ENCODE measurements at regions not wholly inside any gene's neighbourhood (a gene's known extent, or its start where the extent isn't known, plus 50 kb on each side); places are given as distances from the start of the nearest gene placed in this dataset.

DNA sequence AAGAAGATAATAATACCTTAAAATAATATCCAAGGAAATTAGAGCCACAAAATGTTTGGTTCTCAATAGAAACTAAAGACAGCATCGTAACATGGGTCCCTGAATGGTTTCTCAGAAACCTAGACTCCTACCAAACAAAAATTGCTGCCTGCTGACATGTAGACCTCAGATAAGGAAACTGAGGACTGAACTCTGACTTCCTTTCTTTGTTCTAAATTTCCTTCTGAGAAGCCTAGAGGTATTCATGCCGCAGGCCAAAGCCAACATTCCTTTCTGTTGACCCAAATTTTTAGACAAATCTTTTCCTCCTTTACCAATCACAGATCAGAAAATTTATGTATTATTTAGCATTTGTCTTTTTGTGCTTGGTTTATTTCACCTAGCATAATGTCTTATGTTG lies 816.7 kb upstream of the PHF14 start:
- TF ChIP-seq, protein P1, sequence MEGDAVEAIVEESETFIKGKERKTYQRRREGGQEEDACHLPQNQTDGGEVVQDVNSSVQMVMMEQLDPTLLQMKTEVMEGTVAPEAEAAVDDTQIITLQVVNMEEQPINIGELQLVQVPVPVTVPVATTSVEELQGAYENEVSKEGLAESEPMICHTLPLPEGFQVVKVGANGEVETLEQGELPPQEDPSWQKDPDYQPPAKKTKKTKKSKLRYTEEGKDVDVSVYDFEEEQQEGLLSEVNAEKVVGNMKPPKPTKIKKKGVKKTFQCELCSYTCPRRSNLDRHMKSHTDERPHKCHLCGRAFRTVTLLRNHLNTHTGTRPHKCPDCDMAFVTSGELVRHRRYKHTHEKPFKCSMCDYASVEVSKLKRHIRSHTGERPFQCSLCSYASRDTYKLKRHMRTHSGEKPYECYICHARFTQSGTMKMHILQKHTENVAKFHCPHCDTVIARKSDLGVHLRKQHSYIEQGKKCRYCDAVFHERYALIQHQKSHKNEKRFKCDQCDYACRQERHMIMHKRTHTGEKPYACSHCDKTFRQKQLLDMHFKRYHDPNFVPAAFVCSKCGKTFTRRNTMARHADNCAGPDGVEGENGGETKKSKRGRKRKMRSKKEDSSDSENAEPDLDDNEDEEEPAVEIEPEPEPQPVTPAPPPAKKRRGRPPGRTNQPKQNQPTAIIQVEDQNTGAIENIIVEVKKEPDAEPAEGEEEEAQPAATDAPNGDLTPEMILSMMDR (IDR thresholded peaks at IDR 0.05; ENCODE audit: low read depth, low read length): no peak
- no peak for DNase-seq (ENCODE audit: extremely low read depth, low read depth)

DNA sequence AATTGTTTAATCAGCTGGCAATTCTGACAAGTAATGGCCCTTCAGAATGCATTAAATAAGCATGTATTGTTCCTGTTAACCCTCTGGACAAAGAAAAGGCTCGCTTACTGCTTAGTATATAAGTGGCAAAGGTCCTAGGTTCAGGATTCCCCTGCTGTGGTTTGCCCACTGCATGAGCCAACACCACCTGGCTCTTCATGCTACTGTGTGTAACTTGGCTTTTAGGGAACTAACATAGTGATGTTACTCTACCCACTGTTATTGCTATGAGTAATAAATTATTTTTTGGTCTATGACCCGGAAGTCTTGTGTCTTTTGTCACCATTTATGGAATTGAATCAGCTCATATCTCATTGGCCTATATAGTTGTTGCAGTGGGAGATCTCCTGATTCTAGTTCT lies 791.7 kb upstream of the PHF14 start:
- TF ChIP-seq, protein P1 (IDR thresholded peaks at IDR 0.05; ENCODE audit: low read depth, low read length): no peak
- DNase-seq (ENCODE audit: extremely low read depth, low read depth): no peak

GRCh38 chr7:10192074-10192473 lies 781.6 kb upstream of the PHF14 start:
- TF ChIP-seq, protein P1 (IDR thresholded peaks at IDR 0.05; ENCODE audit: low read depth, low read length): no peak
- no peak for DNase-seq (ENCODE audit: extremely low read depth, low read depth)

- no peak for DNase-seq (ENCODE audit: extremely low read depth, low read depth)
- TF ChIP-seq, protein P1 (IDR thresholded peaks at IDR 0.05; ENCODE audit: low read depth, low read length): no peak
These were observed 768.0 kb upstream of the PHF14 start for GRCh38 chr7:10205696-10206095.

DNA sequence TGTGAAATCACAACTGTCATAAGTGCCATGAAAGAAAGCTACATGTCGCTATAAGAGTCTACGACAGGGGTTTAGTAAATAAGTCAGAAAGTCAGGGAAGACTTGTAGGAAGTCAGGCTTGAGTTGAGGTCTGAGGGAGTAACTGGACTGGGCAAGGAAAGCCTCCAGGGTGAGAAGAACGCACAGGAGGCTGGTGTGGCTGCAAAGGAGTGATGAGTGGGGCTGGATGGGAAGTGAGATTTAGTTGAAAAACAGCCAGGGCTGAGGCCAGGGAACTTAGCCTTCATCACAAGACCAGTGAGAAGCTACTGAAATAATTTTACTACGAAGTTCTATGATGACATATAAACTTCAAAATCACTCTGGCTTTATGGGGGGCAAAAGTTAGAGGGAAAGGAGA lies 763.7 kb upstream of the PHF14 start:
- no peak for DNase-seq (ENCODE audit: extremely low read depth, low read depth)

DNA sequence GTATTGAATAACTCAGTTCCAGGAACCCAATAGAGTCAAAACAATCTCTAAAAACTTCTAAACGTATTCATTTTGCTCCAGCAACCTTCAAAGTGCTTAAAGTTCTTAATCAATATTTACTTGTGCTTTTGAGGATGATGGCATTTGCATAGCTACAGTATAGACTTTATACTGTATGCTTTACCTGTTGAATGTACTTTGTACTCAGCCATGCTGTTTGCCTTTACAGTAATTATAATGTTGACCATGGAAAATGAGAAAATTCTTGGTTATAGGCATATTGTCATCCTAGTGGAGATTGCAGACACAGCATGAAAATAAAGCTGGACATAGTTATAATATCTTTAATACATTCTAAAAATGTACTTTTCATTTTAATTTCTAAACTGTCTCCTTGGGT lies 762.7 kb upstream of the PHF14 start:
- TF ChIP-seq, protein P1 (IDR thresholded peaks at IDR 0.05; ENCODE audit: low read depth, low read length): no peak

More for the DNA sequence above, 763.7 kb upstream of the PHF14 start:
- TF ChIP-seq, protein P1 (IDR thresholded peaks at IDR 0.05; ENCODE audit: low read depth, low read length): no peak

DNA sequence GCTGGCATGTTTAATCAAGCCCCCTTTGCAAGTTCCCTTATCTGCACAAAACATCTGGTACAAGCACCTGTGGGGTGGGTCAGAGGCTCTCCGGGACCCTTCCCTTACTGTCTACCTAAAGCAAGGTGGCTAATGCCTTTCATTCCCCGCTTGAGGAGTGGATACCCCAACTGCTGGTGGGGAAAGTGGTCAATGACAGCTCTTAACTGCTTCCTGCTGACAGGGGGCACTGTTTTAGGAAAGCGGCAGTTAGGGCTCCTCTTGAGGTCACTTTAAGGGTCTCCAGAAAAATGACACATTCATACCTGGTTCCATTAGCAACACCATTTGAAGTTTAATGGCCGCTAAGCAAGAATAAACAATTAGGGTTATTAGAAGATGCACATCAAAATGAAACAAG lies 761.8 kb upstream of the PHF14 start:
- TF ChIP-seq, protein P1 (IDR thresholded peaks at IDR 0.05; ENCODE audit: low read depth, low read length): no peak
- no peak for DNase-seq (ENCODE audit: extremely low read depth, low read depth)

More for the DNA sequence above, 762.7 kb upstream of the PHF14 start:
- DNase-seq (ENCODE audit: extremely low read depth, low read depth): no peak
